ENCODE measurements at regions not wholly inside any gene's neighbourhood (a gene's known extent, or its start where the extent isn't known, plus 50 kb on each side); places are given as distances from the start of the nearest gene placed in this dataset.
"Not testable (repeated sequence)": the region's sequence is repeated elsewhere in the genome, so short reads cannot be mapped to it uniquely, and the experiment has no call there.

- DNase-seq, result not testable (repeated sequence)
These were observed 383.1 kb upstream of the EMCN start for GRCh38 chr4:100900945-100901344.

GRCh38 chr4:100900134-100900533, 382.3 kb upstream of the EMCN start:
- no peak for DNase-seq

- no peak for DNase-seq
These were observed 381.0 kb upstream of the EMCN start for GRCh38 chr4:100898844-100899243.

DNA sequence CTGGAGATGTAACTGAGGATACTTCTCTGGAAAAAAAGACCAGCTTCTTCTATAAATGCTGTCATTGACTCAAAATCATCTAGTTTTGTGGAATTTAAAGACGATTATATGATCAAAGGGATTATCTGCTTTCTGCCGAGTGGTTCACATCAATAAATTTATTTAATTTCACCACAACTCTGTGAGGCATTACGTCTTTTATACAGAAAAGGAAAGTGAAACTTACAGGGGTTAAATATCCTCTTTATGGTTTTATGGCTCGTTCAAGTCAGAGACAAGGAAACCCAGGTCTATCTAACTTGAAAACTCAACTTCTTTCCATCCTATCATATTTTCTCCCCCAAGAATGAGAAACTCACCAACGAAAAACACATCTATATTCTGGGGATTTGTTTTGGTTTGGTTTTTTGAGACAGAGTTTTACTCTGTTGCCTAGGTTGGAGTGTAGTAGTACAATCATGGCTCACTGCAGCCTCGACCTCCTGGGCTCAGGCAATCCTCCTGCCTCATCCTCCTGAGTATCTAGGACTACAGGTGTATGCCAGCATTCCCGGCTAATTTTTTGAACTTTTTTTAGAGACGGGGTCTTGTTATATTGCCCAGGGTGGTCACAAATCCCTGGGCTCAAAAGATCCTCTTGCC, 377.9 kb upstream of the EMCN start:
- DNase-seq, result peak; percentile 15 to 65 (median 65)

GRCh38 chr4:100894339-100894870, 376.6 kb upstream of the EMCN start:
- DNase-seq, result no peak

DNA sequence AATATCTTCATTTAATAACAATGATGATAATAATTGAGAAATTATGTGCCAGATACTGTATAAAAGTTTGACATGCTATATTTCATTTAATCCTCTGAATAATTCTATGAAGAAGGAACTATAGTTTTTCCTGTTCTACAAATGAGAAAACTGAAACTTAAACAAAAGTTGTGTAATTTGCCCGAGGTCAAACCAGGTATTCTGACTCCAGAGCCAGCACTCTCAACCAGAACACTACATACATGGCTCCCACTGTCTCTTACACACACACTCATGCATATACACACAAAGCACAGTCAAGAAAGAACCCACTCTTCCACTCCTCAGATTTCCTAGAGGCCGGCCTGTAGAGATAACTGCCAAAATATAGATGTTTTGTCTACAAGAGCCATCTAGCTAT, 374.0 kb upstream of the EMCN start:
- DNase-seq, result no peak

DNA sequence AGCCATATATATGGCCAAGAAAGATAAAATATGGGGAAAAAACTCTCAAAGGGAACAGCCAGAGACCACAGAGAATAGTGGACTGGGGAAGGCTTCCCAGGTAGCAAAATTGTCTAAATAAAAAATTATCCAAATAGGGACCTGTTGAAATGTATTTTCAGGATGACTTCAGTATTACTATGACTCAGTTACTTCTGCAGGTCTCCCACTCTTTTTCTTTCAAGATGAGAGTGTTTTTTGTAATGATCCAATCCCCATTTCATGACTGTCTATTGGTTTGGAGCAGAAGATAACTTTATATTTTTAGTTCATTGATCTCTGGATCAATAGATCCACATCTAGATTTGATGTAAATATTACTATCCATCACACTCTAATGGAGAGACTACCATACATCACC, 372.1 kb upstream of the EMCN start:
- DNase-seq, result no peak

DNA sequence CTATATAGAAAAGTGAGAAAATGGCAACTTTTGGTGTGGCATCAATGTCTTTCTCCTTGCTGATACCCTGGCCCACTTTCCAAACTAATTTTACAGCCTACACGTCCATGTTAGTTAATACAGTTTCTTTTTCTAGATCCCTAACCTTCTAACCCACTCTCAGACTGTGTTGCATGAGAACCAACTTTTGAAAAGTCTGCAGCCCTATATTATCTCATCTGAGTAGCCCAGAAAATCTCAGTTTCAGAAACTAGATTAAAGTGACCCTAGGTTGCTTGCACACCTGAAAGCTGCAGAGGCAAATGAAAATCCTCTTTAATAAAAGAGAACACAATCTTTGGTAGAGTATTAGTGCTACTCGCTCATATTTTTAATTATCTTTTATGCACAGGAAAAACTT, 371.6 kb upstream of the EMCN start:
- no peak for DNase-seq

- no peak for DNase-seq
These were observed 364.8 kb upstream of the EMCN start for GRCh38 chr4:100882661-100883060.

- no peak for DNase-seq
These were observed 363.5 kb upstream of the EMCN start for GRCh38 chr4:100881283-100881682.

GRCh38 chr4:100880011-100880410, 362.2 kb upstream of the EMCN start:
- no peak for DNase-seq

GRCh38 chr4:100879471-100879870, 361.6 kb upstream of the EMCN start:
- no peak for DNase-seq

- no peak for DNase-seq
These were observed 358.7 kb upstream of the EMCN start for GRCh38 chr4:100876546-100876945.

- no peak for DNase-seq
These were observed 357.7 kb upstream of the EMCN start for GRCh38 chr4:100875296-100876068.

DNA sequence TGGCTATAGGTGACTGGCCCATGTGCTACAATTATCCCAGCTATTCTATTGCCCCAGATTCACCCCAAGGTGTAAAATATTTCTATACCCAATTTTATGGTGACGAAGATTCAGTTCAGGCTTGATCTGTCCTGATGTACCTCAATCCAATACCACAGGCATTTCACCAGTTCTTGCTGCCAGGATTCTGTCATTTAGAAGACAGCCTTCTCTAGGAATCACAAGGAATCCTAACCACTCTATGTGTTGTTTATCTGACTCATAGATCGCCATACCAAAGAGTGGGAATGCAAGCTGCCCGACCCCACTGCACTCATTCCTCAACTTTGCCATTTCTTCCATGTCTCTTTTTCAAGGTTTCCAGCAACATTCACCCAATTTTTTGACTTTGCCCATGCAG, 355.0 kb upstream of the EMCN start:
- DNase-seq, result no peak

- no peak for DNase-seq
These were observed 353.3 kb upstream of the EMCN start for GRCh38 chr4:100870940-100871772.

DNA sequence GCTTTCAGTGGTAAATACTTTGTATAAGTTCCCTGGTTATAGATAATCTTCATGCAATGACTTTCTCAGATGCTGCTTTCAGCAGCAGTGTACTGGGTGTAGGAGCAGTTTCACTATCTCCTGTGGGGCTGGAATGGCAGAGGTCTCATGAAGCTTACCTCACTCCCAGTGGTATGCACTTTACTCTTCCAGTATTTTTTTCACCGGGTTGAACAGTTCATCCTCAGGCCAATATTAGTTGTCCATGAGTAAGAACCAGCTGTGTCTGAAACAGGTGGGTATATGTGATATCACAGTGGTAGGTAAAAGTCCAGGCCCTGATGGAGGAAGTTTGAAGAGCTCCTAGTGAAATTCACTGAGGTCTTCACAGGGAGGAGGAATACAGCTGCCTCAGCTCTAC, 351.5 kb upstream of the EMCN start:
- DNase-seq, result no peak

DNA sequence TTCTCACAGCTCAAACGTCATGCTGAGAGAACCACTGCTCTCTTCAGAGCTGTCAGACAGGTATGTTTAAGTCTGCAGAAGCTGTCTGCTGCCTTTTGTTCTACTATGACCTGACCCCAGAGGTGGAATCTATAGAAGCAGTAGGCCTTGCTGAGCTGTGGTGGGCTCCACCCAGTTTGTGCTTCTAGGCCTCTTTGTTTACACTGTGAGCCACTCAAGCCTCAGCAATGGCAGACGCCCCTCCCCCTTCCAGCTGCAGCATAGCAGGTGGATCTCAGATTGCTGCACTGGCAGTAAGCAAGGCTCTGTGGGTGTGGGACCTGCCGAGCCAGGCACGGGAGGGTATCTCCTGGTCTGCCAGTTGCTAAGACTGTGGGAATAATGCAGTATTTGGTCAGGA, 350.5 kb upstream of the EMCN start:
- DNase-seq, result not testable (repeated sequence)

DNA sequence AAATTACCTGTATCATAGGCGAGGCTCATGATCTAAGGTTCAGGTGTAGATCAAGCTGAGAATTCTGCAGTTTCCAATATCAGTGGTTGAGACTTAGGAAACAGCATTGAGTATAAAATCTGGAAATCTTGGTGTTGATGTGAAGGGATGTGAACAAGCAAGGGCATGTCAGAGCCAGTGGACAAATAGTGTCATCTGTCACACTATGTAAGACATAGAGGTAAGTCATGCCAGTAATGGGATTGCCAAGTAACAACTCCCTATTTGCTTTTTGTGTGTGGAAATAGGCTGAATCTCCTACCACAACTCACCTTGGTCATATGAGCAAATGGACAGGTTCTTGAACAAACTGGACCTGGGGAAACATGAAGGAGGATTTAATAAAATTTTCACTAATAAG, 334.5 kb upstream of the EMCN start:
- no peak for DNase-seq

- DNase-seq, result no peak
These were observed 331.5 kb upstream of the EMCN start for GRCh38 chr4:100849319-100849718.

DNA sequence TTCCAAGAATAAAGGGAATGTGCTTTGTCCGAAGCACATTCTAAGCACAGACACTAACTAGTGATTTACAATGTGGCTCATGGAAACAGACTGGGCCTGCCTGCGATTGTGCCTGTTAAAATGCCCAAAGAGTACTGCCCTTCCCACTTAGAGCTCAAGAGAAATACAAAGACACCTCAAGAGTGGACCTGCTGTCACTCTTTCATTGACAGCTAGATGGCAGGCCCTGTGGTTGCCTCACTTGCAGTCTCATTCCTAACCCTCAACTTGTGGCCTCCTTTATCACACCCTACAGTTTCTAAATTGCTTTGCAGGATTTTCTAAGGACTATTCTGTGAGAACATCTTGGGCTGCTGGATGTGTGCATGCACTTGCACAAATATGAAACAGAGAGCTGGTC, 331.0 kb upstream of the EMCN start:
- no peak for DNase-seq

DNA sequence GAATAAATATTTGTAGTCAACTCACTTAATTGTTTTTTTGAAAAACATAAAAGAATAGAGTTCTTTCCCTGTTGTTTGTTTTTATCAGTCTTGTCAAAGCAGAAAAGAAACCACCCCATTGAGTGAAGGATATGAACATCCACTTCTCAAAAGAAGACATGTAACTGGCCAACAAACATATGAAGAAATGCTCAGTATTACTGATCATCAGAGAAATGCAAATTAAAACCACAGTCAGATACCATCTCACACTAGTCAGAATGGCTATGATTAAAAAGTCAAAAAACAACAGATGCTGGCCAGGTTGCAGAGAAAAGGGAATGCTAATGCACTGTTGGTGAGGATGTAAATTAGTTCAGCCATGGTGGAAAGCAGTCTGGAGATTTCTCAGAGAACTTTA, 326.1 kb upstream of the EMCN start:
- DNase-seq, result no peak

DNA sequence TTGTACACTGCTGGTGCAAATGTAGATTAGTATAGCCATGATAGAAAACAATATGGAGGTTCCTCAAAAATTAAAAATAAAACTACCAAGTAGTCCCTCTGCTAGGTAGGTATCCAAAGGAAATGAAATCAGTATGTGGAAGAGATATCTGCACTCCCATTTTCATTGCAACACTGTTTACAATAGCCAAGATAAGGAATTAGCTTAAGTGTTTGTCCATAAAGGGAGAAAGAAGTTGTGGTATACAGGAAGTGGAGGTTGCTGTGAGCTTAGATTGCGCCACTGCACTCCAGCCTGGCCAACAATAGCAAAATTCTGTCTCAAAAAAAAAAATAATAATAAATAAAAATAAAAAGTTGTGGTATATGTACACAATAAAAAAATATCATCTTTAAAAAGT, 325.0 kb upstream of the EMCN start:
- no peak for DNase-seq

- DNase-seq, result no peak
These were observed 324.1 kb upstream of the EMCN start for GRCh38 chr4:100841911-100842310.

Data from suppressor macrophage treated with lipopolysaccharide for 1 hour (primary cell).